Naive B cell (primary cell): ENCODE measurements at regions not wholly inside any gene's neighbourhood (a gene's known extent, or its start where the extent isn't known, plus 50 kb on each side); places are given as distances from the start of the nearest gene placed in this dataset.
"Not testable (repeated sequence)": the region's sequence is repeated elsewhere in the genome, so short reads cannot be mapped to it uniquely, and the experiment has no call there.

Experiments
- ATAC-seq, 2 donors: fragments of 150-1000 bp; cut with Tn5 transposase; 2 replicates each; pipeline ENCODE4 v1.10.0; 2021; ENCODE audit warnings: low read depth in 2 of 2, mild to moderate bottlenecking in 2 of 2, moderate library complexity in 2 of 2
- DNase-seq: peaks from one replicate; pipeline ENCODE4 v3.0.0; 2022
- H3K27ac Mint-ChIP-seq, 6 donors: one replicate each; pipeline ENCODE4 v1.8.0; 2020 to 2022; ENCODE audit warnings: mild to moderate bottlenecking in 6 of 6, mixed read lengths in 6 of 6, moderate library complexity in 5 of 6, inconsistent platforms in 2 of 6
- H3K27me3 Mint-ChIP-seq, 3 donors: one replicate each; pipeline ENCODE4 v1.8.0; 2021 to 2022; ENCODE audit warnings: mixed read lengths in 3 of 3, mild to moderate bottlenecking in 1 of 3
- H3K36me3 Mint-ChIP-seq, 2 donors: one replicate each; pipeline ENCODE4 v1.8.0; 2020 to 2022; ENCODE audit warnings: mixed read lengths in 2 of 2, inconsistent platforms in 1 of 2, mild to moderate bottlenecking in 1 of 2
- H3K4me1 Mint-ChIP-seq, 3 donors: one replicate each; pipeline ENCODE4 v1.8.0; 2020 to 2022; ENCODE audit warnings: mixed read lengths in 3 of 3, inconsistent platforms in 1 of 3, mild to moderate bottlenecking in 1 of 3, moderate library complexity in 1 of 3
- H3K4me3 Mint-ChIP-seq, 8 donors: one replicate each; pipeline ENCODE4 v1.8.0; 2020 to 2022; ENCODE audit warnings: mild to moderate bottlenecking in 8 of 8, mixed read lengths in 8 of 8, moderate library complexity in 8 of 8, inconsistent platforms in 2 of 8
- H3K9me3 Mint-ChIP-seq, 7 donors: one replicate each; pipeline ENCODE4 v1.8.0; 2020 to 2022; ENCODE audit warnings: mixed read lengths in 7 of 7, mild to moderate bottlenecking in 5 of 7, inconsistent platforms in 2 of 7, moderate library complexity in 1 of 7

DNA sequence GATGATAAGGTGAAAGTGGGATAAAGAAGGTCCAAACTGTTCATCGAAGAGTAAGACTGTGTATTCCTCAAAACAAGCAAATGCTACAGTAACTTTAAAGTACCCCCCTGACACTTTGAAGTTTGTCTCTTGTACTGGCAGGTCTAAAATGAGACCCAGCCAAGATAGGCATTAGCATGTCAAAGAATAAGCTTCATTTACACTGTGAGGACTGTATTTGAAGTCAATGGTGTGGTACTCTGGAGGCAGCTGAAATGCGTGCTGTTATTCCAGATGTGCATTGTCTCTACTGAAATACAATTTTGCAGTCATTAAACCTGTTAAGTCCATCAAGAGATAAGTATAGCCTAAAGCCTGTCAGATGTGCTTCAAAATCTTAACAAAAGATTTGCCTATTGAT lies 288.9 kb upstream of the TECRL start:
- Mint-ChIP-seq H3K36me3 (no peaks in the 10 kb centered on the region), H3K4me1 (no peaks in the 10 kb centered on the region), H3K9me3 (peaks cover 0 to 2% (median 0%) of the 10 kb centered on the region in 7 donors), H3K4me3 (no peak overlapping the region), H3K27me3 (no peaks in the 10 kb centered on the region), H3K27ac (no peak overlapping the region)
- no peak for ATAC-seq
- DNase-seq: no peak

DNA sequence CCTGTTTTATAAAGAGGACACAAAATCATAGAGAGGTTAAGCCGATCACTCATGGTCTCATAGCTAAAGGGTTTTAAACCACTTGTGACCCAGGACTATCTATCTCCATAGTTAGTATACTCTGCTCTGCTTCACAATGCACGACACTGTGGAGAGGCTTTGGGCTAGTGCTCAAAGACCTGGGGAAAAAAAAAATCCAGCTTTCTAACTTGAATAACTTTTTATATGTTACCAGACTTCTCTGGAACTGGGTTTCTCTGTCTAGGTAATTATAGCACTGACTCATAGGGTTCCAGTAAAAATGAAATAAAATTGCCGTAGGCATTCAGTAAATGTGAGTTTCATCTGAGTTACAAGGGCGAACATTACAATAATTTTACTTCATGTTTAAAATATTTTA lies 273.7 kb upstream of the TECRL start:
- no peak for DNase-seq
- Mint-ChIP-seq H3K4me1 (no peaks in the 10 kb centered on the region), H3K36me3 (no peaks in the 10 kb centered on the region), H3K9me3 (peaks cover 0 to 8% (median 5%) of the 10 kb centered on the region in 7 donors), H3K4me3 (no peak overlapping the region), H3K27ac (no peak overlapping the region), H3K27me3 (no peaks in the 10 kb centered on the region)
- ATAC-seq: no peak

DNA sequence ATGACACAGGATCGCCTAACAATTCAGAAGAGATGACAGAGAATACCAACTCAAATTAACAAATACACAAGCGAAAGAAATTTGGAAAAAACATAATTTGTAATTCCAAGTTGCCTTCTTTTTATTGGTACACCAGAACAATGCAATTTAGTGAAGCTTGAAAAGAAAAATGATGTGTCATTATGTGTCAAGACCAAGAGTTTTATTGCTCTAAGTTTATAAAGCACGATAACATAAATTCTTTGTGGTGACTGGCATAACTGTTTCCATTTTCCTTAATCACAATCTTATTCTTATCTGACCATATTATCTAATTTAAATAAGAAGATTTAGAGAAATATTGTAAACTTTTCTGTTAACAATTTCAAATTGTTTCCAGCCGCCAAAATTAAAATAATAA lies 273.2 kb upstream of the TECRL start:
- no peak overlapping the region for H3K27ac Mint-ChIP-seq
- no peak overlapping the region for H3K4me3 Mint-ChIP-seq
- DNase-seq (no peak), ATAC-seq (no peak)
- no peaks in the 10 kb centered on the region for H3K27me3 Mint-ChIP-seq
- peaks cover 1 to 5% (median 3%) of the 10 kb centered on the region in 7 donors for H3K9me3 Mint-ChIP-seq
- H3K4me1 Mint-ChIP-seq: no peaks in the 10 kb centered on the region
- H3K36me3 Mint-ChIP-seq: no peaks in the 10 kb centered on the region

DNA sequence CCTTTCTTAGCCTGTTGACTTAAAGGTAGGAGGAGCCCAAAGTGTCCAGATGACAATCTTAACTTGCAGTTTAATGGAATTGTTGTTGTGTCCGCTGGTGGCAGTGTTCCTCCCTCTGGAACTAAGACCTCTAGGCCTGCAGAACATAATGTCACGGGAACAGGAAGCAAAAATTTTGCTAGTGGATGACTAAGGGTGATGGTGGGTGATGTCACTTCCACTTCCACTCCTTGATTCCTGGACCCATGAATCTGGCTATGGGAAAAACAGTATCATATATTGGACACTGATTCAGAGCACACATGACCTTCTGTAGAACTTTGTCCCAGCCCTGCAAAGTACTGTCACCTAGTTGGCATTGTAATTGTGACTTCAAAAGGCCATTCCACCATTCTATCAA lies 263.9 kb upstream of the TECRL start:
- not testable (repeated sequence) for ATAC-seq

DNA sequence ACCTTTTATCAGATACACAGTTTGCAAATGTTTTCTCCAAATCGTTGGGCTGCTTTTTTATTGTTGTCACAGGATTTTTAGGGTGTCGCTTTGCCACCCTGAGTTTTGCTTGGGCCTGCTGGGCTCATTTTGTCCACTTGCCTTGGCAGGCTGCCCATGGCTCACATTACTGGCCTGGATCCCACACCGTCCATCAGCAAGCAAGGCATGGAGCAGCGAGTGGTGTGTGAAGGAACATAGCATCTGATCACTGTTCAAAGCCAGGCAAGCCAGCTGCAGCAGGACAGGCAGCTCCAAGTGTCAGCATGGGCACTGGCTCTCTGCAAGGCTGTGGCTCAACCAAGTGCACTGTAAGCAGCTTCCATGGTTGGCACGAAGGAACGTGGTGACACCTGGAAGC lies 261.4 kb upstream of the TECRL start:
- no peaks in the 10 kb centered on the region for H3K27me3 Mint-ChIP-seq
- H3K27ac Mint-ChIP-seq: no peak overlapping the region
- no peak for DNase-seq
- no peaks in the 10 kb centered on the region for H3K4me1 Mint-ChIP-seq
- H3K4me3 Mint-ChIP-seq: no peak overlapping the region
- no peak for ATAC-seq
- peaks cover under 1 to 12% (median 4%) of the 10 kb centered on the region in 7 donors for H3K9me3 Mint-ChIP-seq
- no peaks in the 10 kb centered on the region for H3K36me3 Mint-ChIP-seq

More for the DNA sequence above, 263.9 kb upstream of the TECRL start:
- not testable (repeated sequence) for DNase-seq, H3K4me3 Mint-ChIP-seq, H3K27ac Mint-ChIP-seq, H3K27me3 Mint-ChIP-seq, H3K4me1 Mint-ChIP-seq, H3K36me3 Mint-ChIP-seq
- H3K9me3 Mint-ChIP-seq: peaks cover 7 to 16% (median 10%) of the 10 kb centered on the region in 7 donors

DNA sequence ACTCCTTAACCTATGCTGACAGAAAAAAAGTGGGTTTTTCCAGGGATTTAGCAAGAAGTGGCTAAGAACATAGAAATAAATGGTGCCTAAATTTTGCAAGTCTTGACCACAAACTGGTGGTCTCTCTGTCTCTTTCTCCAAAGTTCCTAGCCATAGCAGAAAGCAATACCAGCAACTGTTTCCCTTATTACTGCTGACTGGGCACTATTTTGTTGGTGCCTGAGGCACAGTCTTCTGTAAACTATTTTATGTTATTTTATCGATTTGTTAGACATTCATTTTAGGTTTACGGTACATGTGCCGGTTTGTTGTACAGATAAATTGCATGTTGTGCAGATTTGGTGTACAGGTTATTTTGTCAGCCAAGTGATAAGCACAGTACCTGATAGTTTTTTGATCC lies 234.6 kb upstream of the TECRL start:
- ATAC-seq (no peak), DNase-seq (no peak)
- Mint-ChIP-seq H3K4me3 (no peak overlapping the region), H3K36me3 (no peaks in the 10 kb centered on the region), H3K27ac (no peak overlapping the region), H3K27me3 (no peaks in the 10 kb centered on the region), H3K9me3 (peaks cover 0 to 9% (median 2%) of the 10 kb centered on the region in 7 donors), H3K4me1 (no peaks in the 10 kb centered on the region)

DNA sequence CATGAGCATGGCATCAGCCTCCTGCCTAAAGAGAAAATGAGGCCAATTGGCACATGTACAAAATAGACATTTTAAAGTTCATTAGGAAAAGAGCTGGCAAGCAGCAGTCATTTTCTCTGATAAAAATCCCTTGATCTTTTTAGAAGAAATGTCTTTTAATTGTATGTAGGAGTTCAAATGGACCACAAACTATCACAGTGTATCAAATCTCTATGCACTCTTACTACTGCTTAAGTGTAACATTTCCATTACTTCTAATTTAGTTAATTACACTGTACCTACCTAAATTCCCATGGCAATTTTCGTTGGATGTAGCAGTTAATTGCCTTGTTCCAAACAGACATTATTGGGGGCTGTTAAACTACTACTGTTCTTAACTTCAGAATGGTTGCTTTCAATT lies 233.7 kb upstream of the TECRL start:
- Mint-ChIP-seq H3K4me3 (no peak overlapping the region), H3K4me1 (no peaks in the 10 kb centered on the region), H3K27ac (no peak overlapping the region)

DNA sequence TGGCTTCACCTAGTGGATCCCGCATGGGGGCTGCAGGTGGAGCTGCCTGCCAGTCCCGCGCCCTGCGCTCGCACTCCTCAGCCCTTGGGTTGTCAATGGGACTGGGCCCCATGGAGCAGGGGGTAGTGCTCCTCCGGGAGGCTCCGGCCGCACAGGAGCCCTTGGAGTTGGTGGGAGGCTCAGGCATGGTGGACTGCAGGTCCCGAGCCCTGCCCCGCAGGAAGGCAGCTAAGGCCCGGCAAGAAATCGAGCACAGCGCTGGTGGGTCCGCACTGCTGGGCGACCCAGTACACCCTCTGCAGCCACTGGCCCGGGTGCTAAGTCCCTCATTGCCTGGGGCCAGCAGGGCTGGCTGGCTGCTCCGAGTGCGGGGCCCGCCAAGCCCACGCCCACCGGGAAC lies 231.2 kb upstream of the TECRL start:
- H3K4me3 Mint-ChIP-seq: peak overlapping the region in 1 of 8 donors; percentile 15
- not testable (repeated sequence) for DNase-seq, H3K27me3 Mint-ChIP-seq, H3K4me1 Mint-ChIP-seq, H3K36me3 Mint-ChIP-seq, H3K9me3 Mint-ChIP-seq, ATAC-seq, H3K27ac Mint-ChIP-seq

More for the DNA sequence above, 233.7 kb upstream of the TECRL start:
- ATAC-seq: no peak
- no peaks in the 10 kb centered on the region for H3K36me3 Mint-ChIP-seq
- H3K27me3 Mint-ChIP-seq: no peaks in the 10 kb centered on the region
- no peak for DNase-seq
- peaks cover 0 to 9% (median 2%) of the 10 kb centered on the region in 7 donors for H3K9me3 Mint-ChIP-seq

DNA sequence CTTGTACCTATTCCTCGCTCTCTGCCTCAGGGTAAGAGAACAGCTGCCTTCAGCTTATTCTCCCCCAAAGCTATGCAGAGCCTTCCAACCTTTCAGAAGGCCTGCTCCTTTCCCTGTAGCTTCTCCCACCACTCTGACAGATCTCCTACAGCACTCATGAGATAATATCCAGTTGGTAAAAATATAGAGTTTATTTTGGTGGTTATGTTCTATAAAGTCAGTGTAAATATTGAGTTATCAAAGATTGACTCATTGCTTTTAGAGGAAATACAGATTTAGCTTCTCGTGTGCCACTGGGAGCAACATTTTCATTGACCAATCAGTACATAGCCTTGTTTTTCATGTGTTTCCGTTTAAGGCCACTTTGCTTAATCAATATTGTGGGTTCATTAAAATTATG lies 216.2 kb upstream of the TECRL start:
- no peaks in the 10 kb centered on the region for H3K27me3 Mint-ChIP-seq
- H3K4me1 Mint-ChIP-seq: no peaks in the 10 kb centered on the region
- H3K4me3 Mint-ChIP-seq: no peak overlapping the region
- H3K36me3 Mint-ChIP-seq: no peaks in the 10 kb centered on the region
- no peak for ATAC-seq
- H3K27ac Mint-ChIP-seq: no peak overlapping the region
- peaks cover 0 to 5% (median 0%) of the 10 kb centered on the region in 7 donors for H3K9me3 Mint-ChIP-seq
- no peak for DNase-seq

DNA sequence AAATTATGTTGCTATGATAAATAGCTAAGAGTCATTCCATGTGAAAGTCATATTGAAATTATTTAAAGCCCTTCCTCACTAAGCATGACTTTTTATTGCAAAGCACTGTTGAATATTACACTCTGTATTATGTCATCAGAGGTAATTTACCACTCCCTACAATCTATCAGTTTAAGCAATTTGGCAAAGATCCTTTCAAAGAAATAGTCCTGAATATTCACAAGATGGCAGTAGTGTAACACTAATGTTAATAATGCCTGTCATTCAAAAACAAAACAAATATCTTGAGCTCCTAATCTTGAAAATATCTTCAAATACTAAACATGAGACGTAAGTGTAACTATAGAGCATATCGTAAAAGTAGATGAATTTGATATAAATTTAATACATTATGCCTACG lies 208.6 kb upstream of the TECRL start:
- H3K36me3 Mint-ChIP-seq: no peaks in the 10 kb centered on the region
- no peak overlapping the region for H3K27ac Mint-ChIP-seq

DNA sequence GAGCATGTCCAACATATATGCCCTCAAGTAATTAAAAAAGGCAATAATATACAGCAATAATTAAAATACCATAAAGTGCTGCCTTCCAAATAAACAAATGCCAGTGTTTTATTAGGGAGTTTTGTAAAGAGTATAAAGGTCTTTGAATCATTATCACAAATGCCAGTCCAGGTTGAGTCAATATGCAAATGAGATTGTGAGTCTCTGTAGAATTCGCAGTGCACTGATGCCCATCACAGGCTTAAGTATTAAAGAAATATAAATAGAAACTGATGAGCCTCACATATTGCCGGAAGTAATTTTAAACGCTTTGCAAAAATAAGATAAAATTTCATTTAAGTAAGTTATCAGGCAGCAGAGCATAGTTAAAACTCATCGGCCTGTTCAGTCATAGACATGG lies 205.0 kb upstream of the TECRL start:
- peaks cover 0 to 3% (median 0%) of the 10 kb centered on the region in 7 donors for H3K9me3 Mint-ChIP-seq
- no peak overlapping the region for H3K4me3 Mint-ChIP-seq
- no peaks in the 10 kb centered on the region for H3K4me1 Mint-ChIP-seq
- H3K27ac Mint-ChIP-seq: no peak overlapping the region
- no peaks in the 10 kb centered on the region for H3K36me3 Mint-ChIP-seq
- no peaks in the 10 kb centered on the region for H3K27me3 Mint-ChIP-seq
- no peak for ATAC-seq
- DNase-seq: no peak

More for the DNA sequence above, 208.6 kb upstream of the TECRL start:
- ATAC-seq: no peak
- Mint-ChIP-seq H3K4me3 (no peak overlapping the region), H3K9me3 (peaks cover 0 to 3% (median 0%) of the 10 kb centered on the region in 7 donors), H3K27me3 (no peaks in the 10 kb centered on the region), H3K4me1 (no peaks in the 10 kb centered on the region)
- no peak for DNase-seq

DNA sequence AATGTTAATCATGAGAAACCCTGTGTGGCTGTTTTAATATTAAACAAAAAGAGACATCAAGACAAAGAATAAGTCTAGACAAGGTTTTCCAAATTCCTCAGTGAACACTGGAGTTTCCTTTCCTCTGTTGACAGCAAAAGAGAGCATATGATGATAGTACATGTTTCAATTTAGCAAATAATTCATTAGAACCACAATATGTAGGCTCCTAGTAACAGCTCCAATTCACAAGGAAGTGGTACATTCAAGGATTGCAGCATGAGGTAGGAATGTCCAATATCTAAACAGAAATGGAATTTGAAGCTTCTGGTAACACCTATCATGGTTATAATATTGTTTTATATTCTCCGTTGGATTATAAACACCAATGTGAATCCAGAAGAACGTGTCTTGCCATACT lies 203.8 kb upstream of the TECRL start:
- no peak overlapping the region for H3K4me3 Mint-ChIP-seq
- ATAC-seq: no peak

DNA sequence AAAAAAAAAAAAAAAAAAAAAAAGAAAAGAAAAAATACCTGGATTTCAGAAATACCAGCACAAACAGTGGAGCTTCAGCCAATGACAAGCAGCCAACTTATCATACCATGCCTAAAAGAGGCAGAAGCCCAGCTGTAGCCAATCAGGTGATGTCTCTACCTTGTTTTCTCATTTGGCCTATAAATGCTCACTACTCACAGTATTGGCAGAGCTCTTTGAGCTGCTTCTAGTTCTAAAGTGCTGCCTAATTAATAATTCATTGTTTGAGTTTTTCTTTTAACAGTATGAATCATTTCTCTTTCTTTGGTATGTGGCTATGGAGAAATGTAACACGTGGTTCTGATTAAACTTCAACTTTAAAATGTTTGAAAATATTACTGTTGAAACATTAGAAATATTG lies 188.8 kb upstream of the TECRL start:
- ATAC-seq: no peak
- Mint-ChIP-seq H3K9me3 (no peaks in the 10 kb centered on the region), H3K27me3 (no peaks in the 10 kb centered on the region), H3K36me3 (no peaks in the 10 kb centered on the region), H3K27ac (no peak overlapping the region), H3K4me3 (no peak overlapping the region), H3K4me1 (no peaks in the 10 kb centered on the region)
- DNase-seq: no peak

More for the DNA sequence above, 203.8 kb upstream of the TECRL start:
- H3K36me3 Mint-ChIP-seq: no peaks in the 10 kb centered on the region
- no peak overlapping the region for H3K27ac Mint-ChIP-seq
- no peaks in the 10 kb centered on the region for H3K27me3 Mint-ChIP-seq
- DNase-seq: no peak
- H3K4me1 Mint-ChIP-seq: no peaks in the 10 kb centered on the region
- peaks cover 0 to 3% (median 0%) of the 10 kb centered on the region in 7 donors for H3K9me3 Mint-ChIP-seq

DNA sequence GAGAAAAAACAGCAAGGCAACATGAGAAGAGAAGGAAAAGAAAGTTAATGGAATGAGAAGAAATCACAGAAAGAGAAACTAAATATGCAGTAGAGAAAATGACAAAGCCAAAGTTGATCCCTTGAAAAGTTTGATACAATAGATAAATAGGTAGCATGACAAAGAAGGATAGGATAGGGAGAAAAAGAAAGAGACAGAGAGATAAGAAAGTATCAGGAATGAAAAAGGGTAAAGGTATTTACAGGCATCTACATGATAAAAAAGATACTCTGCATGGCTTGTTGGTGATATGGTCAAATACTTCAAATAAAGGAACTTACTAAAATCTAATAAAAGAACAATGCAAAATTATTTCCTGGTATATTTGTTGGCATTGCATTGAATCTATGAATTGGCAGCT lies 185.5 kb upstream of the TECRL start:
- no peaks in the 10 kb centered on the region for H3K4me1 Mint-ChIP-seq
- DNase-seq: no peak

DNA sequence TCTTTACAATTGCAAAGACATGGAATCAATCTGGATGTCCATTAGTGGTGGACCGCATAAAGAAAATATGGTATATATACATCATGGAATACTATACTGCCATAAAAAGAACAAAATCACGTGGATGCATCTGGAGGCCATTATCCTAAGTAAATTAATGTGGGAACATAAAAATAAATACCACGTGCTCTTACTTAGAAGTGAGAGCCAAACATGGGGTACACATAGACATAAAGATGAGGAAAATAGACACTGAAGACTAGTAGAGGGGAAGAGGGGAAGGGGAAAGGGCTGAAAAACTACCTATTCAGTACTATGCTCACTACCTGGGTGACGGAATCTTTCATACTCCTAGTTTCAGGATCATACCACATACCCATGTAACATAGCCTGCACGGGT lies 179.3 kb upstream of the TECRL start:
- no peaks in the 10 kb centered on the region for H3K27me3 Mint-ChIP-seq
- no peak overlapping the region for H3K4me3 Mint-ChIP-seq
- DNase-seq (no peak), ATAC-seq (no peak)
- H3K27ac Mint-ChIP-seq: no peak overlapping the region
- H3K4me1 Mint-ChIP-seq: no peaks in the 10 kb centered on the region
- H3K9me3 Mint-ChIP-seq: peaks cover 0 to 21% (median 9%) of the 10 kb centered on the region in 7 donors
- H3K36me3 Mint-ChIP-seq: no peaks in the 10 kb centered on the region

More for the DNA sequence above, 185.5 kb upstream of the TECRL start:
- no peak overlapping the region for H3K27ac Mint-ChIP-seq
- H3K9me3 Mint-ChIP-seq: peaks cover 0 to 13% (median 5%) of the 10 kb centered on the region in 7 donors
- H3K36me3 Mint-ChIP-seq: no peaks in the 10 kb centered on the region
- no peaks in the 10 kb centered on the region for H3K27me3 Mint-ChIP-seq
- no peak for ATAC-seq
- H3K4me3 Mint-ChIP-seq: no peak overlapping the region
